PC-3 (cell line): ENCODE measurements at regions not wholly inside any gene's neighbourhood (a gene's known extent, or its start where the extent isn't known, plus 50 kb on each side); places are given as distances from the start of the nearest gene placed in this dataset.

Experiments used
- ATAC-seq: fragments of 200-7000 bp; cut with Tn5 transposase; 2 replicates; pipeline ENCODE4 v1.9.1; 2020; ENCODE audit warnings: mild to moderate bottlenecking, moderate library complexity
- BruUV-seq: library from RNA; stranded (reverse); fragments of 400-500 nt; replicated peaks from 2 replicates; lab custom pipeline; 2021; lab: Mats Ljungman, UMichigan
- CTCF ChIA-PET: fragments of 300-600 bp; sonication (Branson Sonifier 250); formaldehyde crosslinking; loops from one replicate; lab custom pipeline; 2022; ENCODE audit warnings: antibody characterized with exemption; lab: Charles Lee
- POLR2A ChIA-PET: fragments of 300-600 bp; sonication (Branson Sonifier 250); formaldehyde crosslinking; loops from one replicate; lab custom pipeline; 2022; ENCODE audit warnings: antibody characterized with exemption; ENCODE audit not compliant: unreplicated experiment; lab: Charles Lee
- DNase-seq: peaks from one replicate; pipeline ENCODE4 v3.0.0-alpha.2; 2015
- H2AFZ ChIP-seq: fragments of 300-600 bp; sonication (generic); 2 replicates; pipeline ENCODE4 v1.6.0; 2016; ENCODE audit warnings: antibody characterized with exemption, low read length
- H3F3A ChIP-seq: fragments of 300-600 bp; sonication (generic); one replicate; pipeline ENCODE4 v1.6.0; 2017; ENCODE audit warnings: antibody characterized with exemption, low read length, control low read depth, mild to moderate bottlenecking; ENCODE audit not compliant: unreplicated experiment
- H3K27ac ChIP-seq: fragments of 300-600 bp; sonication (generic); 2 replicates; pipeline ENCODE4 v1.5.1; 2016; ENCODE audit warnings: mild to moderate bottlenecking, low read length
- H3K27me3 ChIP-seq: fragments of 300-600 bp; sonication (generic); 2 replicates; pipeline ENCODE4 v1.6.1; 2016; ENCODE audit warnings: low read length, mixed read lengths
- H3K36me3 ChIP-seq: fragments of 300-600 bp; sonication (generic); 2 replicates; pipeline ENCODE4 v1.6.1; 2016; ENCODE audit warnings: low read depth, mixed run types, low read length, mixed read lengths
- H3K4me1 ChIP-seq: fragments of 300-600 bp; sonication (generic); 2 replicates; pipeline ENCODE4 v1.5.1; 2016; ENCODE audit warnings: low read length; ENCODE audit not compliant: insufficient read depth
- H3K4me2 ChIP-seq: fragments of 300-600 bp; sonication (generic); 2 replicates; pipeline ENCODE4 v1.6.0; 2016; ENCODE audit warnings: low read length
- H3K4me3 ChIP-seq: fragments of 300-600 bp; sonication (generic); 2 replicates; pipeline ENCODE4 v1.5.1; 2016; ENCODE audit warnings: mild to moderate bottlenecking, low read length, mixed read lengths
- H3K79me2 ChIP-seq: fragments of 300-600 bp; sonication (generic); 2 replicates; pipeline ENCODE4 v1.6.1; 2017; ENCODE audit warnings: low read length, mixed read lengths
- H3K9ac ChIP-seq: fragments of 300-600 bp; sonication (generic); 2 replicates; pipeline ENCODE4 v1.6.0; 2016; ENCODE audit warnings: mild to moderate bottlenecking, low read length
- H3K9me2 ChIP-seq: fragments of 300-600 bp; sonication (generic); replicated peaks from 2 replicates; pipeline ENCODE4 v1.6.1; 2016; ENCODE audit warnings: mixed run types, low read length, mixed read lengths
- H3K9me3 ChIP-seq: fragments of 300-600 bp; sonication (generic); 2 replicates; pipeline ENCODE4 v1.6.1; 2016; ENCODE audit warnings: low read length, mixed read lengths
- H4K20me1 ChIP-seq: fragments of 300-600 bp; sonication (generic); 2 replicates; pipeline ENCODE4 v1.6.1; 2016; ENCODE audit warnings: low read length, mixed read lengths
- CTCF ChIP-seq: fragments of 300-600 bp; sonication (generic); conservative IDR thresholded peaks from 2 replicates; pipeline ENCODE4 v1.5.1; 2017; ENCODE audit warnings: antibody characterized with exemption, low read depth, mild to moderate bottlenecking, low read length
- EZH2 ChIP-seq: fragments of 300-600 bp; sonication (generic); IDR thresholded peaks from one replicate; pipeline ENCODE4 v1.6.1; 2017; ENCODE audit warnings: antibody characterized with exemption, mild to moderate bottlenecking, low read length; ENCODE audit not compliant: unreplicated experiment
- EZH2phosphoT487 ChIP-seq: fragments of 300-600 bp; sonication (generic); IDR thresholded peaks from 2 replicates; pipeline ENCODE4 v1.6.1; 2018; ENCODE audit warnings: mild to moderate bottlenecking, antibody characterized with exemption, low read length, borderline replicate concordance
- intact Hi-C: fragments of 100-400 bp; cut with micrococcal nuclease; formaldehyde crosslinking; loops from 2 replicates; pipeline ENCODE4 v1.9.0; 2023

DNA sequence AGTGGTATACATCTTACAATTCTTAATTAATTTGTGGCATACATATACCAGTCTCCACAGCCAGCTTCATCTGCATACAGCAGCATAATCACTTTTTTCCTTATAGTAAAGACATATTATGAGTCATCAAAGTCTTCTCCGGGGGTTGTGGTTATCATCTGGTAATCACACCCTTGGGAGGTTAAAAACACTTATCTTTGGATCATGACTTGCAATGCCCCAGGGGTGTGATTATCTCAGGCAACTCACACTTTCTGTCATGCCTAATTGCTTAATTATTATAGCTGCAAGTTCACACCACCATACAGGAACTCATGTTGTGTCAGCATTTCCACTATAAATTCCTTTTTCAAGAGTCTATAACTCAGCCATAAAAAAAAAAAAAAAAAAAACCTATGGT, 218.4 kb downstream of the ANXA1 start:
- H3F3A ChIP-seq = no peaks in the 10 kb centered on the region
- no peaks in the 10 kb centered on the region for H3K36me3 ChIP-seq
- ChIA-PET POLR2A (no interaction called here), CTCF (no interaction called here)
- TF ChIP-seq EZH2phosphoT487 = no peak
- no peak for TF ChIP-seq CTCF
- no peak for TF ChIP-seq EZH2
- BruUV-seq = no TSS peak
- ATAC-seq = no peak
- no peaks in the 10 kb centered on the region for H3K4me1 ChIP-seq
- no peak for DNase-seq
- no peak overlapping the region for H3K27ac ChIP-seq
- no peak overlapping the region for H3K4me2 ChIP-seq
- no peaks in the 10 kb centered on the region for H3K27me3 ChIP-seq
- H3K9me2 ChIP-seq = no peaks in the 10 kb centered on the region
- no peak overlapping the region for H3K9ac ChIP-seq
- intact Hi-C loops = no loop called here
- no peaks in the 10 kb centered on the region for H3K9me3 ChIP-seq
- H4K20me1 ChIP-seq = no peaks in the 10 kb centered on the region
- no peaks in the 10 kb centered on the region for H3K79me2 ChIP-seq
- H2AFZ ChIP-seq = no peak overlapping the region
- no peak overlapping the region for H3K4me3 ChIP-seq

- no peak for DNase-seq
- no peaks in the 10 kb centered on the region for H3K79me2 ChIP-seq
- H3K4me1 ChIP-seq = no peaks in the 10 kb centered on the region
- H3K9me3 ChIP-seq = no peaks in the 10 kb centered on the region
- no peak overlapping the region for H3K27ac ChIP-seq
- no peak overlapping the region for H3K9ac ChIP-seq
- no peak overlapping the region for H3K4me3 ChIP-seq
- intact Hi-C loops = no loop called here
- no peaks in the 10 kb centered on the region for H3K36me3 ChIP-seq
- TF ChIP-seq CTCF (no peak), EZH2 (no peak), EZH2phosphoT487 (no peak)
- H3K27me3 ChIP-seq = no peaks in the 10 kb centered on the region
- H3F3A ChIP-seq = no peaks in the 10 kb centered on the region
- no peaks in the 10 kb centered on the region for H3K9me2 ChIP-seq
- no peak overlapping the region for H2AFZ ChIP-seq
- no peak for ATAC-seq
- ChIA-PET POLR2A (no interaction called here), CTCF (no interaction called here)
- no TSS peak for BruUV-seq
- H3K4me2 ChIP-seq = no peak overlapping the region
- H4K20me1 ChIP-seq = no peaks in the 10 kb centered on the region
Observed at GRCh38 chr9:73371801-73372200, 220.1 kb downstream of the ANXA1 start.

DNA sequence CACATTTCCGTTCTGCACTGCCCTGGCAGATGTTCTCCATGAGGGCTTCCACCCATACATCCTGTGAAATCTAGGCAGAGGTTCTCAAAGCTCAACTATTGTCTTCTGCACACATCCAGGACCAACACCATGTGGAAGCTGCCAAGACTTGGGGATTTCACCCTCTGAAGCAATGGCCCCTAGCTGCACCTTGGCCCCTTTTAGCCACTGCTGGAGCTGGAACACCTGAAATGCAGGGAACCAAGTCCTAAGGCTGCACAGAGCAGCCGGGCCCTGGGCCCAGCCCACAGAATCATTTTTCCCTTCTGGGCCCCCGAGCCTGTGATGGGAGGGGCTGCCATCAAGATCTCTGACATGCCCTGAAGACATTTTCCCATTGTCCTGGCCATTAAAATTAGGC, 228.7 kb downstream of the ANXA1 start:
- H3K36me3 ChIP-seq = no peaks in the 10 kb centered on the region
- no TSS peak for BruUV-seq
- H3K4me2 ChIP-seq = no peak overlapping the region
- no peaks in the 10 kb centered on the region for H3K9me2 ChIP-seq
- DNase-seq = no peak
- no peaks in the 10 kb centered on the region for H3K27me3 ChIP-seq
- H4K20me1 ChIP-seq = no peaks in the 10 kb centered on the region
- no peak overlapping the region for H3K27ac ChIP-seq
- POLR2A ChIA-PET = no interaction called here
- H3K9me3 ChIP-seq = no peaks in the 10 kb centered on the region
- H3K4me3 ChIP-seq = no peak overlapping the region
- no peak for ATAC-seq
- no peak overlapping the region for H2AFZ ChIP-seq
- intact Hi-C loops = no loop called here
- H3K9ac ChIP-seq = no peak overlapping the region
- TF ChIP-seq CTCF = no peak
- TF ChIP-seq EZH2 = no peak
- no peak for TF ChIP-seq EZH2phosphoT487
- no peaks in the 10 kb centered on the region for H3F3A ChIP-seq
- H3K79me2 ChIP-seq = no peaks in the 10 kb centered on the region
- no peaks in the 10 kb centered on the region for H3K4me1 ChIP-seq
- CTCF ChIA-PET = no interaction called here
